ENCODE measurements at regions not wholly inside any gene's neighbourhood (a gene's known extent, or its start where the extent isn't known, plus 50 kb on each side); places are given as distances from the start of the nearest gene placed in this dataset.

DNA sequence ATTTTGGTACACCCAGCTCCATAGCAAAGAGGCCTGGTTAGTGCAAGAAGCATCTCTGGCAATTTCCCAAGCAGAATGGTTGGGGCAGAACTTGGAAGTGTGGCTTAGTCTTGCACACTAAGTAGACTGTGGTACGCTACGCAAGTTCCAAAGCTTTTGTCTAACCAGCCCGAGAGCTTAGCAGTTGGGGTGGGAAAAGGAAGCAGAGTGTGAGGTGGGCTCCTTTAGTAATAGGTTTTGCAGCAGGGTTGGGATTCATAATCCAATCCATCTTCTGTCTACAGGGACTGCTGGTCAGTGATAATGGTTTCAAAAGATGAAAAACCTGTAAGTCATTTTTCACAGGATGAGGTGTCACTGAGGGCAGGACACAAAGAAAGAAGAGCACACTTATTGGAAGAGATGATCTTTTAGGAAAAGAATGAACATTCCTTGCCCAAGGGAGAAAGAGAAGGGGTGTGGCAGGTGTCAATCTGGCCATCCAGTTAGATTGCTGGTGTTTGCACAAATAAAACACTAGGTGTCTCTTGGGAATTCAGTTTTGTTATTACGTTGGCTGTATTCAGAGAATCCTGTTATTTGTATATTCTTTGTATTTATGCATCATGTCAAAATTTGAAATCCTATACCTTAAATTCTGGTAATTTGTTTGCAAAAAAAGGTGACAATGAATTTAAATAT, 244.3 kb downstream of the GPAT3 start:
- no peak overlapping the region for H2AFZ ChIP-seq
- H3K9ac ChIP-seq = no peak overlapping the region
- no peaks in the 10 kb centered on the region for H3F3A ChIP-seq (ENCODE audit: insufficient read depth)
- no peak for DNase-seq
- H3K9me2 ChIP-seq (ENCODE audit: insufficient read depth) = no peaks in the 10 kb centered on the region
- TF ChIP-seq EZH2phosphoT487 (IDR thresholded peaks at IDR 0.05; ENCODE audit: insufficient read depth, low read depth) = no peak
- no peak for TF ChIP-seq EZH2 (IDR thresholded peaks at IDR 0.05; ENCODE audit: insufficient read depth, poor library complexity, severe bottlenecking)
- H3K27me3 ChIP-seq (replicated peaks; ENCODE audit: insufficient read depth) = no peaks in the 10 kb centered on the region
- in situ Hi-C loops (cut with MboI) = no loop called here
- H4K20me1 ChIP-seq (ENCODE audit: insufficient read depth) = no peaks in the 10 kb centered on the region
- H3K79me2 ChIP-seq (ENCODE audit: insufficient read depth) = no peaks in the 10 kb centered on the region
- H3K4me3 ChIP-seq = no peak overlapping the region
- no peak overlapping the region for H3K27ac ChIP-seq
- H3K4me2 ChIP-seq (ENCODE audit: unreplicated experiment) = no peak overlapping the region
- H3K4me1 ChIP-seq (ENCODE audit: insufficient read depth) = no peaks in the 10 kb centered on the region
- no peaks in the 10 kb centered on the region for H3K36me3 ChIP-seq (ENCODE audit: low read depth)
- no peaks in the 10 kb centered on the region for H3K9me3 ChIP-seq (ENCODE audit: low read depth)
- WGBS, 2 experiments (ENCODE audit: low coverage in 1 of 2, low lambda C conversion rate in 2 of 2, missing lambda C conversion rate in 2 of 2) = 71 to 79% methylated on average over 4 of the region's 4 CpGs

DNA sequence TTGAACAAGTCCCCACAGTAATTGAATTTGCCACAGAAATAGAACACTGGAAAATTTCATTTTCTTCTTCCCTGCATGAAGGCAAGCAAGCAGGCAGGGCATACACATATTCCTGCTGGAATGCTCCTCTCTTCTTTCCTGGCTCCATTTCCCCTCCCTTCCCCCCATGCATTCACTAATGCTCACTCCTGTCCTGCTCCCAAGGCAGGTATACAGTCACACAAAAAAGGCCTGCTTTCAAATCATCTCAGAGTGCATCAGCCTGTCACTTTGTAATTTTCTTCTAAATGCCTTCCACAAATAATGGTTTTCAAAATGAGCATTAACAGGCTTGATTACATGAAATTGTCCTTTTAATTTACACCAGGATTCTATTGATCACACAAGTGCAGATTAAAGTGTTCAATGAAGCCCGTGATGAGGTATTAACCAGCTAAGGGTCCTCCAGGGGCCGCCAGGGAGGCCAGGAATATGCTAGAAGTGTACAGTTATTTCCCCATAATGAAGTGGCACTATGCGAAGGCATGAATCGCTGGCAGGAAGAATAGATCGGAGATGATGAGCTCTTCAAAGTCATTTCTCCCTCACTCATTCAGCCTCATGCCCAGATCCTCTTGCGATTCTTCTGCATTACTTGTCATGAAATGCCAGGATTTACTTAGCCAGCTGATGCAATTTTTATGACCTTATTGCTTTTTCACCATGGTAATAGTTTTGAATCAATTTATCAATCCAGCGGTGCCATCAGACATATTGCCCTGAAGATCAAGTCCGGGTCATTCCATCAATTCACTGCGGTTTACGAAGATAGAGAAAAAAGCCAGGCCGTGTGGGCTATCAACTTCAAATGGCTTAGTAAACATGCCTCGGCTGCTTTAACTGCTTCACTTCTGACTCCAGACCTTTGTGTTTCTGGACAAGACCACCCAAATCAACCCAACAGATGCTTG, 243.5 kb downstream of the GPAT3 start:
- in situ Hi-C loops (cut with MboI) = loop anchor here (10.0 kb wide), 1 partner anchor 185 kb away; no protein-coding TSS in a partner anchor
- 73 to 77% methylated on average over 12 of the region's 12 CpGs for WGBS, 2 experiments (ENCODE audit: low coverage in 1 of 2, low lambda C conversion rate in 2 of 2, missing lambda C conversion rate in 2 of 2)

DNA sequence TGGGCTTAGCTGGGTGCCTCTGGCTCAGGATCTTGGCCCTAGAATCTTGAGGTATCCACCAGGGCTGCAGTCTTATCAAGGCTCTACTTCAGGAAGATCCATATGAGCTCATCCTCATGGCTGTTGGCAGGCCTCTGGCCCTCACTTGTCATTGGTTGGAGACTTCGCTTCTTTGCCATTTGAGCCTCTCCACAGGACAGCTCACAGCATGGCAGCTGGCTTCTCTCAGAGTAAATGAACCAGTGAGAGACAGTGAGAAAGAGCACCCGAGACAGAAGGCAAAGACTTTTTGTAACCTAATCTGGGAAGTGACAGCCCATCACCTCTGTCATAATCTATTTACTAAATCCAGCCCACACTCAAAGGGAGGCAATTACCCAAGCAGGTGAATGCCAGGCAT, 236.8 kb downstream of the GPAT3 start:
- no peaks in the 10 kb centered on the region for H3F3A ChIP-seq (ENCODE audit: insufficient read depth)
- H3K79me2 ChIP-seq (ENCODE audit: insufficient read depth) = no peaks in the 10 kb centered on the region
- H3K9ac ChIP-seq = no peak overlapping the region
- peaks cover 8% of the 10 kb centered on the region; the same call in 1 of the 2 replicates for H3K4me1 ChIP-seq (ENCODE audit: insufficient read depth)
- no peak overlapping the region for H3K4me2 ChIP-seq (ENCODE audit: unreplicated experiment)
- 64 to 80% methylated on average over 2 of the region's 2 CpGs for WGBS, 2 experiments (ENCODE audit: low coverage in 1 of 2, low lambda C conversion rate in 2 of 2, missing lambda C conversion rate in 2 of 2)
- TF ChIP-seq EZH2phosphoT487 (IDR thresholded peaks at IDR 0.05; ENCODE audit: insufficient read depth, low read depth) (no peak), EZH2 (IDR thresholded peaks at IDR 0.05; ENCODE audit: insufficient read depth, poor library complexity, severe bottlenecking) (no peak)
- in situ Hi-C loops (cut with MboI) = loop anchor here (10.0 to 25.0 kb wide), 2 partner anchors 192 to 740 kb away; no protein-coding TSS in a partner anchor
- no peak overlapping the region for H3K4me3 ChIP-seq
- H3K27ac ChIP-seq = no peak overlapping the region
- H3K9me3 ChIP-seq (ENCODE audit: low read depth) = no peaks in the 10 kb centered on the region
- no peaks in the 10 kb centered on the region for H4K20me1 ChIP-seq (ENCODE audit: insufficient read depth)
- no peaks in the 10 kb centered on the region for H3K36me3 ChIP-seq (ENCODE audit: low read depth)
- no peak overlapping the region for H2AFZ ChIP-seq
- no peaks in the 10 kb centered on the region for H3K27me3 ChIP-seq (replicated peaks; ENCODE audit: insufficient read depth)
- H3K9me2 ChIP-seq (ENCODE audit: insufficient read depth) = no peaks in the 10 kb centered on the region
- DNase-seq = no peak

More for the DNA sequence above, 243.5 kb downstream of the GPAT3 start:
- no peaks in the 10 kb centered on the region for H3F3A ChIP-seq (ENCODE audit: insufficient read depth)
- H3K9me3 ChIP-seq (ENCODE audit: low read depth) = no peaks in the 10 kb centered on the region
- H3K27ac ChIP-seq = no peak overlapping the region
- no peak for DNase-seq
- no peak overlapping the region for H3K9ac ChIP-seq
- H3K9me2 ChIP-seq (ENCODE audit: insufficient read depth) = no peaks in the 10 kb centered on the region
- no peaks in the 10 kb centered on the region for H3K79me2 ChIP-seq (ENCODE audit: insufficient read depth)
- no peaks in the 10 kb centered on the region for H3K27me3 ChIP-seq (replicated peaks; ENCODE audit: insufficient read depth)
- H2AFZ ChIP-seq = no peak overlapping the region
- no peaks in the 10 kb centered on the region for H4K20me1 ChIP-seq (ENCODE audit: insufficient read depth)
- H3K36me3 ChIP-seq (ENCODE audit: low read depth) = no peaks in the 10 kb centered on the region
- TF ChIP-seq EZH2 (IDR thresholded peaks at IDR 0.05; ENCODE audit: insufficient read depth, poor library complexity, severe bottlenecking) = no peak
- TF ChIP-seq EZH2phosphoT487 (IDR thresholded peaks at IDR 0.05; ENCODE audit: insufficient read depth, low read depth) = no peak
- no peak overlapping the region for H3K4me3 ChIP-seq
- H3K4me1 ChIP-seq (ENCODE audit: insufficient read depth) = peaks cover 4% of the 10 kb centered on the region; the same call in 1 of the 2 replicates
- H3K4me2 ChIP-seq (ENCODE audit: unreplicated experiment) = no peak overlapping the region

DNA sequence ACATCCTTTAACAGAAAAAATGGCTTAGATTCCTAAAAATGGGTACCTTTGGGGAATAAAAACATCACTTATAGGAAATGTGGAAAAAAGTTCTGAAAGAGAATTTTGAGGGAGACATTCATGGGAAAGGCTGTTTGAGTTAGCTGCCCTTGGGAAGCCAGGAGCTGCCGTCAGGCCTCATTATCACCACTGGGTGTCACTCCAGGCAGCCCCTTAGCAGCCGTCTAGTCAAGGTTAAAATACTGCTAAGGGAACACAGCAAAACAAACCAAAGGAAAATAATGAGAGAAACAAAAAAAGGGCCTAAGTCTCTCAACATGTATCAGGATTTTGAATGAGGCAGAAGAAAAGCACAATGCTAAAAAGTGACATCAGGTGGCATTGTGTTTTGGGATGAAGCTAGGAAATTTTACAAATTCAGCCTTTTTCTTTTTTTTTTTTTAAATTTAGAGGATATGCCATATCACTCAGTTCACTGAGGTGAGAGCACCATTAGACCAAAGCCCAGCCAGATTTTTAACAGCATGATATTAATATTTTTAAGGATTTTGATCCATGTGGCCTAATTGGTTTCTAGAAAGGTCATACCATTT, 235.3 kb downstream of the GPAT3 start:
- Histone ChIP-seq H3K79me2 (ENCODE audit: insufficient read depth) (no peaks in the 10 kb centered on the region), H3K4me3 (no peak overlapping the region), H3K27ac (no peak overlapping the region), H3K36me3 (ENCODE audit: low read depth) (no peaks in the 10 kb centered on the region), H3K4me2 (ENCODE audit: unreplicated experiment) (no peak overlapping the region), H3K9me3 (ENCODE audit: low read depth) (no peaks in the 10 kb centered on the region), H3K27me3 (replicated peaks; ENCODE audit: insufficient read depth) (no peaks in the 10 kb centered on the region), H3K9ac (no peak overlapping the region), H2AFZ (0 out of 2 replicates have a peak overlapping the region, but pooled peaks have one; percentile 25), H3F3A (ENCODE audit: insufficient read depth) (no peaks in the 10 kb centered on the region), H3K4me1 (ENCODE audit: insufficient read depth) (peaks cover 8% of the 10 kb centered on the region; the same call in 1 of the 2 replicates), H4K20me1 (ENCODE audit: insufficient read depth) (no peaks in the 10 kb centered on the region), H3K9me2 (ENCODE audit: insufficient read depth) (no peaks in the 10 kb centered on the region)
- 3 to 11% methylated on average over 2 of the region's 2 CpGs for WGBS, 2 experiments (ENCODE audit: low coverage in 1 of 2, low lambda C conversion rate in 2 of 2, missing lambda C conversion rate in 2 of 2)
- in situ Hi-C loops (cut with MboI) = loop anchor here (10.0 to 25.0 kb wide), 2 partner anchors 194 to 741 kb away; no protein-coding TSS in a partner anchor
- peak; percentile 83 for DNase-seq
- TF ChIP-seq EZH2 (IDR thresholded peaks at IDR 0.05; ENCODE audit: insufficient read depth, poor library complexity, severe bottlenecking) = no peak
- TF ChIP-seq EZH2phosphoT487 (IDR thresholded peaks at IDR 0.05; ENCODE audit: insufficient read depth, low read depth) = no peak
